HG02981 (cell line): ENCODE measurements at regions not wholly inside any gene's neighbourhood (a gene's known extent, or its start where the extent isn't known, plus 50 kb on each side); places are given as distances from the start of the nearest gene placed in this dataset.

Experiments
- ATAC-seq: cut with Tn5 transposase; IDR thresholded peaks from one replicate; pipeline ENCODE4 v1.9.1; 2021; ENCODE audit warnings: mild to moderate bottlenecking, moderate library complexity; ENCODE audit not compliant: unreplicated experiment

DNA sequence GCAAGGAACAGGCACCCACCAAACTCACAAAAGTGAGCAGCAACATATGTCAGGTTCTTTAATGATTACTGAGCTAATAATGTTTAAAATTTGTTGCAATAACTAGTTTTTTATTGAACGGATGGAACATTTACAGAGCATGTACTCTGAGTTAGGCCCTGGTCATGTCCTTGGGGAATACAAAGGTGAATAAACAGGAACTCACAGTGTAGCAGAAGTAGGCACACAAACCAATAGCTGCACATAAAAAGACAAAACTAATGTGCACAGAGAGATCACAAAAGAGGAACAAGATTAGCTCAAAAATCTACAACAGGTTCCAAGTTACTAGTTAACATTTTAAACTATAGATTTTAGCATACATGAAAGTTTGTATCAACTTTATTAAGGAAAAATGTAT, 505.3 kb upstream of the PPP2R3A start:
- no peak for ATAC-seq

DNA sequence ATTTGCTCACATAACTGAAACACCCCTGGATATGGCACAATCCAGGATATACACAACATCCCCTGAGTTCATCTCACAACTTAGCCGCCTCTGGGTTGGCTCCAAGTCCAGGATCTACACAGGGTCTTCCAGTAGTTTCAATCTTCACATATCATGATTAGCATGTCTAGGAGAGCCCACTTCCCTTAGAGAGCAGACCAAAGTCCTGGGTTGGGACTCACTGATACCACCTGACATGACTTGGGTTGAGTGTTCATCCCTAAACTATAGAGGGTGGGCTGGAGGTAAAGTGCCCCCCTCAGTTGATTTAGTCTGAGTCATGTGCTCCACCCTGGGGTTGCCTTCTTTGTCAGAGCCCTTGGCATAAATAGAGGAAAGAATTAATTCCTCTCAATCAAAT, 493.6 kb upstream of the PPP2R3A start:
- no peak for ATAC-seq

DNA sequence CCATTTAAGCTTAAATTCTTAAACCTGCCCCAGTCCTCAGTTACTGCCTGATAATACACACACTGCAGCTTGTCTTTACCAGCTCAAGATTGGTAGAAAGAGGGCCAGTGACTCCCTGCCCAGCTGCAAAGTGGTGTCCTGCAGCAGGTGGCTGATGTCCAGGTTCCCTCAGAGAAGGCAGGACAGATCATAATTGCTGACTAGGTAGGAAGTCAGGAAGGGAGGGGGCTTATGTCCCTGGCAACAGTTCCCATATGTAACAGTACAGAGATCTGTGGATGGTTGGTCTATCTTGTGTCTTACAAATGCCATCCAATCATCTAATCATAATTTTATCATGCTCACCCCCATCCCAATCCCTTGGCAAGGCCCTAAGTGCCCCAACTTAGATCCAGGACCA, 492.1 kb upstream of the PPP2R3A start:
- ATAC-seq = no peak

DNA sequence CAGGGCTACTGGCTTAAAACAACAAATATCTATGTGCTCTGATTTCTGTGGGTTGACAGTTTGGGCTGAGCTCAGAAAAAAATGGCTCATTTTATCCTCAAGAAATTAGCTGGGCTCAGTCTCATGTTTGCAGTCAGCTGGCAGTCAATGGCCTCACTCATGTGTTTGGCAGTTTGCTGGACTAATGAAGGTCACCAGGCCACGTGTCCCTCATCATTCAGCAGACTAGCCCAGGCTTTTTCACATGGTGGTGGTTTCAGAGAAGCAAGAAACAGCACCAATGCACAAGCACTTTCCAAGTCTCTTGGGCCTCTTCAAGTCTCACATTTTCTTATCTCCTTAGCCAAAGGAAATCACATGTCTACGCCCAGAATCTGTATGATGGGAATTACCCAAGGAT, 478.3 kb upstream of the PPP2R3A start:
- ATAC-seq = no peak

DNA sequence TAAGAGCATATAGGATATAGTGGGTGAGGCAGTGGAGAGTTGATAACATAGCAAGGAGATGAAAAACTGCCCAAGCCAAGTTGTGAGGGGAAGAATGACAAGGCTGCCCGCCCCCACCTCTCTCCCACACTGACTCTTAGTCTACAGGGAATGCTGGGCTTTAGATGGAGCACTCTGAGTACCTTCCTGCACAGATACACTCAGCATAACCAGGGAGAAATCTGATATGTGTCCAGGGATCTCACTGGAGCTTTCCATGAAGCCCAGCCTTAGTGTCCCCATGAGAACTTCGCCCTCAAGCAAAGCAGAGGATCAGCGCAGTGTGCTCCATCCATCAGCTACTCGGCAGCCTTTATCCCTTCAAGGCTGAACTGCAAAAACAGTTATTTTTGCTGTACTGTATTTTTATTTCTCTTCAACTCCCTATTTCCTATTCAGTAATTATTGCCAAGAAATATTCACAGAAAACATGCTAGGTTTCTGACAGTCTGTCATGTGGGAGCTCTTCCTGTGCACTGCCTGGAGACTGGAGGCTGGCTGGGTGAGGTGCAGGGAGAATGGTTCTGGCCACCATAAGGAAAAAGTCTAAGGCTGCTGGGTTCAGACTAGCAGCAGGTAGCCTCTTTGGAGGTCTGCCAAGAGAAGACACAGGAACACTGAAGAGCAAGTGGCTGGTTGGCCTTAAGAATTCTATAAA, 475.2 kb upstream of the PPP2R3A start:
- no peak for ATAC-seq

DNA sequence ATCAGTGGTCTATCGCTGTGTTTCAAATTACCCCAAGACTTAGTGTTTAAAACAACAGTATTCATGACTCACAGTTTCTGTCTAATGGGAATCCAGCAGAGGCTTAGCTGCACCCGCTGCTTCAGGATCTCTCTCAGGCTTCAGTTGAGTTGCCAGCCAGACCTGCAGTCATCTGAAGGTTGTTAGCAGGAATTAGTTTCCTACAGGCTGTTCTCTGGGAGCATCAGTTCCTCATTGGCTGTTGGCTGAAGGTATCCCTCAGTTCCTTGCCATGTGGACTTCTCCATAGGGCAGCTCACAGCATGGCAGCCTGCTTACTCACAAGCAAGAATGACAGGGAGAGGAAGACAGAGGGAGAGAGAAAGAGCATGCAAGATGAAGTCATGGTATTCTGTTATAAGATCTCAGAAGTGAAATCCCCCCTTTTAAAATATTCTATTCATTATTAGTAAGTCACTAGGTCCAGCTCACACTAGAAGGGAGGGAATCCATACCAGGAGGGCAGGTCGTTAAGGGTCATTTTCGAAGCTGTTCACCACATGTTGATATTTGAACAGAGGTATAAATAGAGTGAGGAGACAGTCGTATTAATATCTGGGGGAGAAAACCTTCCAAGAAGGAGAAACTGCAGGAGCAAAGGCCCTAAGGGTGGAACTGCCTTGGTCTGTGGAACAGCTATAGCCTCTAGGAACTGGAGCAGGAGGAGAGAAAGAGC, 473.9 kb upstream of the PPP2R3A start:
- ATAC-seq = no peak

DNA sequence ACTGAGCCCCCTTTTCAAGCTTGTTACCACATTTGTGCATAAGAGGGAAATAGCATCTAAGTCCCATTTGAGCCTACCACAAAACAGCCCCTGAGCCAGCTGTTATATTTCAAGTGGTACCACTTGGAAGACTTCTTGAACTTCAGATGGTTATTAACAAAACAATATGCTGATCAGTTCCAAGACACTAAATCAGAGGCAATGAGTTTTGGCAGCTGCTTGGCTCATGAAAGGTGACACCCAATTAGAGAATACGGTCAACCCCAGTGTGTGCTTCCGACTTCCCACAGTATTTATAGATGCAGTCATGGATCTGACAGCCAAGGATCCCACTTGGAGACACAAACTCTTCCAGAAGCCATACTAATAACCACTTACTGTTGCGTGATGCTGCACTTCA, 469.6 kb upstream of the PPP2R3A start:
- ATAC-seq = no peak

DNA sequence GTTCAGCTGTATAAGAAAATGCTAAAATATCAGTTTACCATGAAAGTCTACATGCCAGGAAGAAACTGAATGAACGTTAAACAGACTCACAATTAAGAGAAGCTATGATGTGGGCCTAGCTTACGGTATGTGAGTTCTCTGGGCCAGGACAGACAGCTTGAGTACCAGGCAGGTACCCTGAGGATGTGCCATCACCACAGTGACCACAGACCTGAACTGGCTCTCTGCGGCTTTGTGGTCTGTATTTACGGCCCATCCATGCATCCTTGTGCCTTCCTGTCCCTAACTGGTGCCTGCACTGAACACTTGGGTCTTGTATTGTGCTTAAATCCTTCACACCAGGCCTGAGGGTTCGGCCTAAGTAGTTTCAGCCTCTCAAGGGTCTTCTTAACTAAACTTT, 467.5 kb upstream of the PPP2R3A start:
- ATAC-seq = no peak

DNA sequence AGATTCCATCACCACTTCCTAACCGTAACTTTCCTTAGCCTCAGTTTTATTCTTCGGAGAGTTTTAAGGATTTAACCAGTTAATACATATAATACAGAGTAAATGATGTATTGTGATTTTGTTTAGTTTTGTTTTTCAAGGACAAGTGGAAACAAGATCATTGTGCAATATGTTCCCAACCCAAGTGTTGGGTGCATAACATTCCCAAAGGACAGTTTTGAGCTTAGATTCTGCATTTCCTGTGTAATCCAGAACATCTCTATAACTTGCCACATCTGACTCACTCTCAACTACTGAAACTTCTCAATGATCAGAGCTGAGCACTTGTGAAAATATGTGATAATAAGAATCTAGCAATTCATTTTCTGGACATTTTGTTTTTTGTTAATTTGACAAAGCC, 466.1 kb upstream of the PPP2R3A start:
- ATAC-seq = no peak

DNA sequence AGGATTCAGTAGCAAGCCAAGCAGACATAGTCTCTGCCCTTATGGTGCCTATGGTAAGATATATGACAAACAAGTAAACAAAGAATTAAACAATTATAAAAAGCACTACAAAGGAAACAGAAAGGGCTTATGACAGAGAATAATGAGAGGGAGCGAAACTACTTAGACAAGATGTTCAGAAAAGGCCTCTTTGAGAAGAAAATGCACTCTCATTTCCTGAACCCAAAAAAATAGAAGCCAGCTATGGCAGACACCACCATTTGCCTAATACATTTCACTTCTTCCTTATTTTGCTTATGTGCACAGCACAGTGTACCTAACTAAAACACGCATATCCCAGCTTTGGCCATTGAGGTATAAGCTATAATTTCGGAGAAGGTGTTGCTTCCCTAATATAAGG, 465.5 kb upstream of the PPP2R3A start:
- no peak for ATAC-seq

DNA sequence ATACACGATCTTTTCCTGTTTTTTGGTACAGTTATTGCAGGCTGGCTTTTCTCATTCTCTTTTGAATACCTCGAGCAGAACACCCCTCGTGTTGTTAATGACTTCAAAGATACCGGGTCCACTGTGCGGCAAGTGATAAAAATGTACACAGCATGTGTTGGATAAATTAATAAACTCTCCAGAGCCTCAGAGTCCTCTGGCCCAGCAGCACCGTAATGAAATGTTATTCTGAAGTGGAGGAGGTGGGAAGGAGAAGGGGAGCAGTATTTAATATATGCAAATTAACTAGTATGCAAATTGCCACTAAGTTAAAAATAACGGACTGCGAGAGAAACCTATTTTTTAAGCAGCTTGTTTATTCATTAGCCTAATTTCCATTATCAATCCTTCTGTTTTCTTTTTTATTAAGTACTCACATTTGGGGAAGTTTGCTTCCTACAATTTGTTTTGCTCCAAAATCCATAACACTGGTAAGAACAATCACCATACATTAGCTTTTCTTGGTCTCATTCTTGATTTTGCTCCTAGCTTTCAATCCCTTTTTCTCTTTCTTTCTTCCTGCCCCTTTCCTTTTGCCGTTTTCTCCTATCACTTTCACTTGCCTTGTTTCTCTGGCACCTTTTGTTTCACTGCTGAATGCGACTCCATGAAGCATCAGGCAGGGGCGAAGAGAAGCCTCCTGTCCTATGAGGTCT, 462.3 kb upstream of the PPP2R3A start:
- no peak for ATAC-seq

DNA sequence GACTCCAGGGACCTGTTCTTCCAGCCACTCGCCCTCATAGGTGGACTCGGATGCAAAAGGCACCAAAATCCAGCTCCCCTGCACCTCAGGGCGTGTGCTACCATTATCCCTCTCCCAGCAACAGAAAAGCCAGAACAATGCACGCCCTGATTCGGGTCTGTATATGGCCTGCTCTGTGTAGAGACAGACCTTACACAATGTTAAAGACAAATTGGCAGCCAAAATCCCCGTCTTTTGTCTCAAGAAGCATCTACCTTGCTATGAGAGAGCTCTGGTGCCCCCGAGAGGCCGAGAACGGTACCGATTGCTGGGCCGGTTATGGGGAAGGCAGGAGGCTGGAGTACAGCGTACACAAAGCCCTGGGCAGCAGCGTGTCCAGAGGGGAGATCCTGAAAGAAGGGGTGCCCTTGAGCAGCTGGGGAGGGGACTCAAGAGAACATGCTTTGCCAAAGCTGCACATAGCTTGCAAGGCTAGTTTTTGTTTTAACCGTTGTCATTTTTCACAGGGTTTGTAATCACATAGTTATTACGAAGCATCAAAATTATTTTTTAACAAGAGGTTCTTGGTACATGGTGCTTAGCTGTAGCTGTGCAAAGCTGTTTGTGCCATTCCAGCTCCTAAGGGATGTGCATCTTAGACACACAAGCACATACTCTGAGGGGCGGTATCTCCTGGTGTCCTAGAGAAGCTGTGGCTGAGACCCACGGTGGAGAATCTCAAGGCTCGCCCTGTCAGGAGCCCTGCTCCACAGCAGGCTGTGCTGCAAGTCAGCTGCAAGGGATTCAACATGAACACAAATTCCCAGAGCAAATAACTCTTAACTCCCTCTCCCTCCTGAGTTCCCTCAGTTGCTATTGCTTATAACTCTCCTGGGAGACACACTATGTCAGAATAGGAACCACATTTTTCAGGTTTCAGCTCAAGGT, 461.5 kb upstream of the PPP2R3A start:
- peak; percentile 69 for ATAC-seq

DNA sequence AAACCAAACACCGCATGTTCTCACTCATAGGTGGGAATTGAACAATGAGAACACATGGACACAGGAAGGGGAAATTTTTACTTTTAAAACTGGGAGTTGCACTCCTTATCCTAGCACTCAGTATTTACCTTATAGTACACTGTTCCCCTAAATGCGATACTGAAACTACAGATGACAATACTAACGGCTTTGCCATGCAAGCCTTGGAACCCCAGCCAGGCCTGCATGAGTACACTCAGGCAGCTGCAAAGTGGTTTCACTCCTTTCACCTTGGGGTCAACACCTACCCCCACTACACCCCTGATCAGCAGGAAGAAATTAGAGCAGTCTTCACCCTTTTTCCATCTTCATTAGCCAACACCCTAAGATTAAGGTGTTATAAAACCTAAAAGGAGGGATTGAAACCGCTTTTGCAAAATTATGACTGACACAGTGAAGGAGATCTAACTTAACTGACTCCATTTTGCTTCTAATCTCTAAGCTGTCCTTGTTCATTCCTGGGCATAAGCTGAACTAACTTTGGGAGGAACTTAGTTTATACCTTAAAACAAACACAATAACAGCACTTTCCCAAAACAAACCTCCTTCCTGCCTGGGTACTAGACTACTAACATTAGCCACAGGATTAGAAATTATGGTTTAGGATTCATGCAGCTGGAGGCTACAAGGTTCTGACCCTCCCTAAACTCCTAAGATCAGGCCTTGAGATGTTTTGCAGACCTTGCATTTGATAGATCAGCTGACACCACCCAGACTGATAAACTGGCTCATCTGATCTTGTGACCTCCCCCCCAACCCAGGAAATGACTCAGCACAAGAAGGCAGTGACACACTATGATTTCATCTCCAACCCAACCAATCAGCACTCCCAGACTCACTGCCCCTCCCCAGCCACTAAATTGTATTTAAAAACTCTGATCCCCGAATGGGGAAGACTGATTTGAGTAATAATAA, 452.1 kb upstream of the PPP2R3A start:
- ATAC-seq = no peak

DNA sequence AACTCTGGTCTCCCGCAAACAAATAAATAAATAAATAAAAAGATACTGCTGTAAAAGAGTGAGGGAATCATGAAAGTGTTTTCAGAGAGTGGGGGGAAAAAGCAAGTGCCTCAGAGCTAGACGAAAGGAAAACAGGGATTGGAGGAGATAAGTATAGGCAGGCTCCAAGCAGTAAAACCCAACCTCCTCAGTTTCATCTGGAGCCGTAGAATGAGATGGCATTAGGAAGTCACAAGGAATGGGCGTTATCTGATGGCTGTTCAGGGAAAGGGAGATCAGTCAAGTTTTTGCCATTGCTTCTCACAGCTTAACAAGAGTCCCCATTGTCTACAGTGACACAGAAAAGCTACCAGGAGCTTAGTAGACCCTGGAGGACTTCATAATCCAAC, 451.5 kb upstream of the PPP2R3A start:
- no peak for ATAC-seq

DNA sequence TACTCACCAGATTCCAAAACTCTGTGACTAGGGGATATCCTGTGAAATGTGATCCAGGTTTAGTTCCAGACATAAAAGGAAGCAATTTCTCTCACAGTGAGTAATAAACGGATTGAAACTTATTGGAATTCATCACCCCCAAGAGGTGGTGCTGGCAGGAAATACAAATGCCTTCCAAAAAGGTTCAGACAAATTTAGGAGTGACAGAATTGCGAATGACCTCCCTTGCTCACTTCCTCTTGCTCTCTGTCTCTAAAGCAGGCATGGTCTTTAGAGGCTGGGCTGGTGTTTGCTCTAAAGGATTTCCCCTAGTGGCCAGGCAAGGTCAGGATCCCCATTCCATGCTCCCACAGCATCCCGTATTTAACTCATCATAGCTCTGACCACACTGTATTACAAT, 449.4 kb upstream of the PPP2R3A start:
- no peak for ATAC-seq

DNA sequence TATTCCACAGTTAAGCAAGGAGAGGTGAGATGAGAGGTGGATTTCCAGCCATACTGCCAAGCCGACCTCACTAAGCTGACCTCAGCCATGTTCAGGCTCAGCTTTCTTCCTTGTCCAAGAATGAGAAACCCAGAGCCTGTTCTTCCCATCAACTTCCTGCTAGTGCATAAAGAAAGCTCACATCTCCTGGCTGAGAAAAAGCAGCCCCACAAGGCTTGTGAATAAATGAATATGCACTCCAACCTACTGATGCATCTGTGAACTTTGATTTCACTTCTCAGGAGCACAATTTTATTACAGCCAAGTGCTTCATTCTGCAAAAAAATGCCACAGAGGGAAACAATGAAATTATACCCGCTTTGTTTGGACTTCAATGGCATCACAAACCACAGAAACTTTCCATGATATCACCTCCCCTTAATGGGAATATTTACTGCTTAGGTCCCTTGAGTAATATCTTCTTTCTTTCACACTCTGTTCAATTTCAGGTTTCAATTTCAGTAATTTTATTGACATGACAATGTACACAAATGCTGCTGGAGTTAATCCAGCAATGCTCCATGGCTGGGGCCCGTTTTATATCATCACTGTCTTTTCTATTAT, 437.0 kb upstream of the PPP2R3A start:
- ATAC-seq = no peak

DNA sequence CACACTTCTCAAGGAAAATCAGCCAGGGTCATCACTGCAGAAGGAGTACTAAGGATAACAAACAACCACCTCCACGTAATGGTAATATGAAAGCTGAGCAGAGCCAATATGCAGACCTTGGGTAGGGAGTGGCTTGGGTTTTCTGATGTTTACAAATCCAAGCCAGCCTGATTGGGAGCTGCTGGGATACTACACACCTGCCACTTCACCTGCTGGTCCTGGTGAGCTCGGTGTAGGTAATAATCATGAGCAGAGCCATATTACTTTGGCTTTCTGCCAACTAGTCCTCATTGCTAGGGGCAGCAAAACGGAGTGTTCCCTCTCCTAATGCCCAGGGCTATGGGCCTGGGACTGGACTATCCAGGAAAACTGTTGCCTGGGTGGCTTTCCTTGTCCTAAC, 433.5 kb upstream of the PPP2R3A start:
- ATAC-seq = no peak

DNA sequence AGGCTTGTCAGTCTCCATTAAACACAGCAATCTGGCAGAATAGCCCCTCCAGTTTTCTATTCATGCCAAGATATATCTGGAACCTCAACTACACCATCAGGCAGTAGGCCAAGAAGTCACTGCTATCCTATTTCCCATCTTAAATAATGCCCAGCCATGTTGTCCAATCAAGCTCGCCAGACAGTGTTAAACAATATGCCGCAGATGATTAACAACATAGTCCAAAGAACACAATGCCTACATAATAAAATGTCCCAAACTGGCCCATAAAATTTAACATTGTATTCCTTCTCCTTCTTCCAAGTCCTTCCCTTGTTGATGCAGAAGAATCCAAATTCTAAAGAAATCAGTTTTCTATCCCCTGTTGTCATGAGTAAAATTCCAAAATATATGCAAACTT, 427.4 kb upstream of the PPP2R3A start:
- no peak for ATAC-seq

DNA sequence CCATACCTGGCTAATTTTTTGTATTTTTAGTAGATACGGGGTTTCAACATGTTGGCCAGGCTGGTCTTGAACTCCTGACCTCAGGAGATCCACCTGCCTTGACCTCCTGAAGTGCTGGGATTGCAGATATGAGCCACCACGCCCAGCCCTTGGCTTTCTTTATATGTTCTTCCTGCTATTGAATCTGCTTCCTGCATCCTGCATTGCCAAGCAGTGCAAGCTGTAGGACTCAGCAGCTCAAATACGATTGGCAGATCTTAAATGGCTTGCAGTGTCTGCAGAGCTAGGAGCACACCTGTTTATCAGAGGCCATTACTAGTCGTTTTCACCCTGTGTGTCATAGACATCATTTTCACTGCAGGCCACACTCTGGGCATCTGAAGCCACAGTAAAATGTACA, 426.2 kb upstream of the PPP2R3A start:
- ATAC-seq = no peak

DNA sequence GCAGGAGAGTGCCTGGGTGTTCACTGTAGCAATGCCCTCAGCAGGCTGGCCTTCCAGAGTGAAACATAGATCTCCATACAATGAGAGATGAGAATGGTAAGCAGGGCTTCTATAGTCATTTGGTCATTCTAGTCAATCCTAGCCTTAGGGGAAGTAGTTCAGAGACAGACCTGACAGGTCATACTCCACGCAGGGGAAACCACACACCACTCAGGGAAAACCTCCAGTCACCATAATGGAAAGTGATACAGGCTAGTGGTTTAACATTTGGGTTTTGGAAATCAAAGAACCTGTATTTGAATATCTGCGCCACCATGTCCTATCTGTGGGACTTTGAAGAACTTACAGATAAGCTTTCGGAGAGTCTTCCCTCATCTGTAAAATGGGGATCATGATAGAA, 425.7 kb upstream of the PPP2R3A start:
- no peak for ATAC-seq
